ENCODE measurements at regions not wholly inside any gene's neighbourhood (a gene's known extent, or its start where the extent isn't known, plus 50 kb on each side); places are given as distances from the start of the nearest gene placed in this dataset.
"Not testable (repeated sequence)": the region's sequence is repeated elsewhere in the genome, so short reads cannot be mapped to it uniquely, and the experiment has no call there.

DNA sequence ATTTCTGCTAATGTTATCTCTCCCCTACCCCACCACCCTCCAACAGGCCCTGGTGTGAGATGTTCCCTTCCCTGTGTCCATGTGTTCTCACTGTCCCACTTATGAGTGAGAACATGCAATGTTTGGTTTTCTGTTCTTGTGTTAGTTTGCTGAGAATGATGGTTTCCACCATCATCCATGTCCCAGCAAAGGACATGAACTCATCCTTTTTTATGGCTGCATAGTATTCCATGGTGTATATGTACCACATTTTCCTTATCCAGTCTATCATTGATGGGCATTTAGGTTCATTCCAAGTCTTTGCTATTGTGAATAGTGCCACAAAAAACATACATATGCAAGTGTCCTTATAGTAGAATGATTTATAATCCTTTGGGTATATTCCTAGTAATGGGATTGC lies 104.5 kb downstream of the ZNF33B start:
- not testable (repeated sequence) for DNase-seq (ENCODE audit: low read depth in 2 of 2)

DNA sequence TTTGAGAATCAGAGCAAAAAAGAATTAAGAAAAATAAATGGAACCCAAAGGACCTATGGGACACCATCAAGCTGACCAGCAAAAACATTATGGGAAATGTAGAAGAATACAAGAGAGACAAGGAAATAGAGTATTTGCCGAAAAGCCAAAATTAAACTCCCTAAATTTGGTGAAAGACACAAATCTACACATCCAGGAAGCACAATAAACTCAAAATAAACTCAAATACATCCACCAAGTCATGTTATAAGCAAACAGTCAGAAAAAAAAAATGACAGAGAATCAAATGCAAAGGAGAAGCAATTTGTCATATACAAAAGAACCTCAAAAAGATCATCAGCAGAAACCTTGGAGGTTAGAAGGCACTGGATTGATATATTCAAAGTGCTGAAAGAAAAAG lies 105.4 kb downstream of the ZNF33B start:
- DNase-seq (ENCODE audit: low read depth in 2 of 2), result no peak

DNA sequence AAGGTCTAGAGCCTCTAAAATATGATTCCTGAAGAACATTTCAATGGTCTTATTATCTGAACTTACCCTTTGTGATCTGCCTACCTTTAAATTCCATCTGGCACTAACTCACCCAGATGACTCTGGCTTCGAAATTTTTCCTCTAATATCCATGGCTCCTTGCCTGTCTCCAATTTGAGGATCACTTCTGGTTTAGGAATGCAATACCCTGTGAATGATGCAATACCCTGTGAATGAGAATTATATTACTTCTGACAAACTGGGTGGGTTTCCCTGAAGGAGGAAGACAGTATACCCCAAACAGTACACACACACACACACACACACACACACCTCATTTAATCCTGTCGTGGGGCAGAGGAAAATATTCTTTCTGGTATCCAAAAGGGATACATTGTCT lies 115.3 kb downstream of the ZNF33B start:
- DNase-seq (ENCODE audit: low read depth in 2 of 2), result no peak

DNA sequence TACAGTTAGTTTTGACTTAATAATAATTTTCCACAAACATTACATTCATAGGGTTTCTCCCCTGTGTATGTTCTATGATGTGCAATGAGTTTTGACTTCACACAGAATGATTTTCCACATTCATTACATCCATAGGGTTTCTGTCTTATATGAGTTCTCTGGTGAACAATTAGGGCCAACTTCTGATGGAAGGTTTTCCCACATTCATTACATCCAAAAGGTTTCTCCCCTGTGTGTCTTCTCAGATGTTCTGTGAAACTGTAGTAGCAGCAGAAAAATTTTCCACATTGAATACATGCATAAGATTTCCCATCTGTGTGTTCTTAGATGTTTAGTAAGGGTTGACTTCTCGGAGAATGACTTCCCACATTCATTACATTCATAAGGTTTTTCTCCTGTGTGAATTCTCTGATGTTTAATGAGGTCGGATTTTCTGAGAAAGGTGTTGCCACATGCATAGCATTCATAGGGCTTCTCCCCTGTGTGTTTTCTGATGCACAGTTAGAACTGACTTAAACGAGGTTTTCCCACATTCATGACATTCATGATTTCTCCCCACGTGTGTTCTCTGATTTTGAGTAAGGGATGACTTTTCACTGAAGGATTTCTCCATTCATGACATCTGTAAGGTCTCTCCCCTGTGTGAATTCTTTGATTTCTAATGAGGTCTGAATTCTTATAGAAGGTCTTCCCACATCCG lies 118.5 kb downstream of the ZNF33B start:
- DNase-seq (ENCODE audit: low read depth in 2 of 2), result no peak

DNA sequence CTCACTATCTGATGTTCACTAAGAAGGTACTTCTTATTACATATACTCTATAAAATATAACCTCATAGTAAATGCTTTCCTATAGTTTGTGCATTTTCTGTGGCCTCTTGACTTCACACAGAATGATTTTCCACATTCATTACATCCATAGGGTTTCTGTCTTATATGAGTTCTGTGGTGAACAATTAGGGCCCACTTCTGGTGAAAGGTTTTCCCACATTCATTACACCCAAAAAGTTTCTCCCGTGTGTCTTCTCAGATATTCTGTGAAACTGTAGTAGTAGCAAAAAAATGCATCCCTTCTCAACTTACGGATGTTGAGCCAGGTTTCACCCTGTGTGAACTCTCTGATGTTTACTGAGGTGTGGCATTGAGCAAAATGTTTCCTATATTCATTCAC lies 119.3 kb downstream of the ZNF33B start:
- DNase-seq (ENCODE audit: low read depth in 2 of 2), result no peak

DNA sequence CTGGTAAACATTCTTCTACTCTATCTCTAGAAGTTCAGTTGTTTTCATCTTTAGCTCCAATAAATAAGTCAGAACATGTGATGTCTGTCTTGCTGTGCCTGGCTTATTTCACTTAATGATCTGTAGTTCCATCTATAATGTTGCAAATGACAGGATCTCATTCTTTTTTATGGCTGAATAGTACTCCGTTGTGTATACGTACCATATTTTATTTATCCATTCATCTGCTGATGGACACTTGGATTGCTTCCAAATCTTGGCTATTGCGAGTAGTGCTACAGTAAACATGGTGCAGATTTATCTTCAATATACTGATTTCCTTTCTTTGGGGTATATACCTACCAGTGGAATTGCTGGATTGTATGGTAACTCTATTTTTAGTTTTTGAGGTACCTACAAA lies 124.4 kb downstream of the ZNF33B start:
- no peak for DNase-seq (ENCODE audit: low read depth in 2 of 2)

DNA sequence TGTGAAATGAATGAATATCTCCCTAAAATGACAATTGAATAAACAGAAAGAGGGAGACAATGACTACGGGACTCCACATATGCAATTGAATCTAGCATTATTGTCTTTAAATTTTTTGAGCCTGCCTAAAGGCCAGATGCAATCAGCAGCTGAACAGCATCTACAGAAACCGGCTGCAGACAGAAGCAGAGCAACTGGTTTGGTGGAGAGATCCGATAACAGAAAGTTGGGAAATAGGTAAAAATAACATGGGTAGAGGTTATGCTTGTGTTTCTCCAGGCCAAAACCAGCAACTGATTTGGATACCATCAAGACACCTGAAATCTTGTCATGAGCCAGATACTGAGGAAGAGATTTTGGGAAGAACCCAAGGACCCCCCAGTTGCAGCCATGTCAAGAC lies 146.6 kb downstream of the ZNF33B start:
- no peak for DNase-seq (ENCODE audit: low read depth in 2 of 2)

DNA sequence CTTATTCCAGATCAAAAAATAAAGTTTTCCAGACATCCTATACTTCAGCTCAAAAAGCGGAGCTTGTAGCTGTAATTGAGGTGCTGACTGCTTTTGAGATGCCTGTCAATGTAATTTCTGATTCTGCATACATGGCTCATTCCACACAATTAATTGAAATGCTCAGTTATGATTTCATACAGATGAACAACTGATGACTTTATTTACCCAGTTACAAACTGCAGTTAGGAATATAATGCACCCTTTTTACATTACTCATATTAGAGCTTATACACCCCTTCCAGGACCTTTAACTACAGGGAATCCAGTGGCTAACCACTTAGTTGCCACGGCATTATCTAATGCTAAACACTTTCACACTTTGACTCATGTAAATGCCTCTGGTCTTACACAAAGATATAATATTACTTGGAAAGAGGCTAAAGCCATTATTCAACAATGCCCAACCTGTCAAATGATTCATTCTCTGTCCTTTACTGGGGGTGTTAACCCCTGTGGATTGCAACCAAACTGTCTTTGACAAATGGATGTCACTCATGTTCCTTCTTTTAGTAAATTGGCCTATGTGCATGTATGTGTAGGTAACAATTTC lies 147.3 kb downstream of the ZNF33B start:
- no peak for DNase-seq (ENCODE audit: low read depth in 2 of 2)

DNA sequence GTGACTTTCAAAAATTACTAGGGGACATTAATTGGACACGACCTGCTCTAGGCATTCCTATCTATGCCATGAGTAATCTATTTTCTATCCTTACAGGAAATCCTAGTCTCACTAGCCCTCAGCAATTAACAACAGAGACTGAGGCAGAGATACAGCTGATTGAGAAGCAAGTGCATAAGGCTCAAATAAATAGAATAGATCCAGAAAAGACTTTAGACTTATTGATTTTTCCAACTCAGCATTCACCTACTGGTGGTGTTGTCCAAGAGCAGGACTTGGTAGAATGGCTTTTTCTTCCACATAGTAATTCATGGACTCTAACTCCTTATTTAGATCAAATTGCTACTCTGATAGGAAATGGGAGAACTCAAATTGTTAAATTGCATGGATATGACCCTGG lies 148.0 kb downstream of the ZNF33B start:
- no peak for DNase-seq (ENCODE audit: low read depth in 2 of 2)

DNA sequence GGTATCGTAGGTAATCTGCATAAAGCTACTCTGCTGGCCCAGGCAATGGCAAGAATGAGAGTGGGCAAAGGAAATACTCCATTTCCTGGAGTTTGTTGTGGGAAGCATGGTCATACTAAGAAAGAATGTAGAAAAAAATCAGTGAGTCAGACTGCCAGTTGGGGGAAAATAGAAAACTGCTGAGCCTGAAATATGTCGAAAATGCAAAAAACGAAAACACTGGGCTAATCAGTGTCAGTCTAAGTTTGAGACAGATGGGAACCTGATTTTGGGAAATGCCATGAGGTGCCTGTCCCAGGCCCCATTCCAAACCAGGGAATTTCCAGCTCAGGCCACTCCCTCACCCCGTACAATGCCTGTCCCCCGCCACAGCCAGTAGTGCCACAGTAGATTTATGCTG lies 150.0 kb downstream of the ZNF33B start:
- no peak for DNase-seq (ENCODE audit: low read depth in 2 of 2)

DNA sequence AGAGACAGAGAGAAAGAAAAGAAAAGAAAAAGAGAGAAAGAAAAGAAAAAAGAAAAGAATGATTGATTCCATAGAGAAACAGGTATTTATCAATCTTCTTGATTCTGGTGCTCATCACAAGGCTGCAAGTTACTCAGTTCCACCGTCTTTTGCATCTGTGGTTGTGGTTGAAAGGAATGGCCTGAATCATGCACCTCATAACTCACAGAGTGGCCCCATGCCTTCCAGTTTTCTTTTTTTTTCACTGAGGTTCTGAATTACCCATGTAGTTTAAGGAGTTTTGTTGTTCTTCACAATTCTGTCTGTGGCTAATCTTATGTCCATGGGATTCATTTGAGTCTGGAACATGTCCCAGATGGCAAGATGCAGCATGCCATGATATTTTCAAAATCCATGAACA lies 156.0 kb downstream of the ZNF33B start:
- no peak for DNase-seq (ENCODE audit: low read depth in 2 of 2)

DNA sequence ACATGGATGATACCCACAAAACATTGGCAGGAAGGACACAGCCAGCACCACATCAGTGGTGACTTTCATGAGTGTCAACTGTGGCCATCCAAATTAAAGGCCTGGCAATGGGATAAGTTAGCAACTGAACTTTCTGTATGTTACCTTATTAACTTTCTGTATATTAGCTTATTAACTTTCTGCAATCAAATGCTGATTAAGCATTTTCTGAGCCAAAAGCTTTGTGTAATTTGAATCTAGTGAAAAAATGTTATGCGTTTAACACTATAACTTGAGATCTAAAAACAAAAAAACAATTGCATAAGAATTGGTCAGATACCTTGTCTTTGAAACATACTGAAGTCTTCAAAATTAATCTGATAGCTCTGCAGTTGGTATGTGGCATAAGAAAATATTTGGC lies 159.3 kb downstream of the ZNF33B start:
- DNase-seq (ENCODE audit: low read depth in 2 of 2), result no peak

DNA sequence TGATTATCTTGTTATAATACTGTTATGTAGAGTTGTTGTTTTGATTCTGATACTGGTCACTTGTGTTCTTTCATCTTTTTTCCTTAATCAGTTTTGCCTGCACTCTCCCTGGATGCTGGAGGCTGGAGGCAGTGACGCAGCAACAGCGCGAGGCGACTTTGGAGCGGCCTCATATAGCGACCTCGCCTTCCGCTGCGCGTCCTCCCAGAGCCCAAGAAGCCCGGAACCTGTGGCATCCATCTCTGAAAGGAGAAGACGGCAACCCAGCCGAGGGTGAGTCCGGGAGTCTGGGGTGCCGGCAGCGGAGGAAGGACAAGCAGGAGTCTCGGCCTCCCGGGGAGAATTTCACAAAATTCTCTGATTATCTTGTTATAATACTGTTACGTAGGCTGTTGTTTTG lies 161.2 kb downstream of the ZNF33B start:
- no peak for DNase-seq (ENCODE audit: low read depth in 2 of 2)

DNA sequence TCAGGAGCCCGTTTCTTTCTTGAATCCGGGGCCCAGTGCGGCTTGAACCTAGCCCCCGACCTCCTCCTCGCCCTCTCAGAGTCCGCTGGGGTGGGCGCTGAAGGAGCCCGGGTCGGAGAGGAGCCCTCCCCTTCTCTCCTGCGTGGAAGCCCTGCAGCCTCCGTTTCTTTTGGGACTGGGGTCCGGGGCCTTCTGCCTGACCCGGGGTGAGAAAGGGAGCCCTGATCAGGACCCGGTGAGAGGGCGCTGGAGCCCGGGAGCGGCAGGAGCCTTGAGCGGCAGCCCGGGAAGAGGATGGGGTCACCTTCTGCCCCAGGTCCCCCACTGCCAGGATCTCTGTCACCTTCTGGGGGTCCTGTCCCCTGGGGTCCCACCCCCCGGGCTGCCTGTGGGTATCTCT lies 162.3 kb downstream of the ZNF33B start:
- DNase-seq (ENCODE audit: low read depth in 2 of 2), result no peak

DNA sequence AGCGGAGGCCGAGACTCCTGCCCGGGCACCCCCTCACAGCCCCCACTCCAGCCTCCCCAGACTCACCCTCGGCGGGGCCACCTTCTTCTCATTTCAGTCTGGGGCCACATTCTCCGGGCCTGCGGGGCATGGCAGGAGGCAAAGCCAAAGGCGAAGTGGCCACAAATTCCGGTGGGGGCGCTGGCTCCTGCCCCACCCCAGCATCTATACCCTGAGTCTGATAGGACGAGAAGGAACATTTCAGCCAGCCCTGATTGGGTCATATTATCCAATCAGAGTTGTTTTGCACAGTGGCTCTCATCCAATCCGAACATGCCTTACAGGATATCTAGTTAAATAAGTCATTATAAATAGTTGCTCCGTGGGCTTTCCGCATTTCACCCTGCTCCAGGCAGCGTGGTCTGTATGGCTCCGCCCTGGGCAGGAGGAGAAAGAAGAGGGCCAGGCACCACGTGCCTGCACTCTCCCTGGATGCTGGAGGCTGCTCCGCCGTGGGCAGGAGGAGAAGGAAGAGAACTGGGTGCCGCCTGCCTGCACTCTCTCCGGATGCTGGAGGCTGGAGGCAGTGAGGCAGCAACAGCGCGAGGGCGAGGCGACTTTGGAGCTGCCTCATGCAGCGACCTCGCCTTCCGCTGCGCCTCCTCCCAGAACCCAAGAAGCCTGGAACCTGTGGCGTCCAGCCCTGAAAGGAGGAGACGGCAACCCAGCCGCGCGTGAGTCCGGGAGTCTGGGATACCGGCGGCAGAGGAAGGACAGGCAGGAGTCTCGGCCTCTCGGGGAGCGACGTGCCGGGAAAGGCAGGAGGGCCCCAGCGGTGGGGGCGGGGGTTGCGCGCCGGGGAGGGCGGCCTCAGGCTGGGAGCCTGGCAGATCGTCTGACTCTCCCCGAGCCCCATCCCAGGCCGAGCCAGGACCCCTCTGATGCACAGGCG lies 162.9 kb downstream of the ZNF33B start:
- no peak for DNase-seq (ENCODE audit: low read depth in 2 of 2)

DNA sequence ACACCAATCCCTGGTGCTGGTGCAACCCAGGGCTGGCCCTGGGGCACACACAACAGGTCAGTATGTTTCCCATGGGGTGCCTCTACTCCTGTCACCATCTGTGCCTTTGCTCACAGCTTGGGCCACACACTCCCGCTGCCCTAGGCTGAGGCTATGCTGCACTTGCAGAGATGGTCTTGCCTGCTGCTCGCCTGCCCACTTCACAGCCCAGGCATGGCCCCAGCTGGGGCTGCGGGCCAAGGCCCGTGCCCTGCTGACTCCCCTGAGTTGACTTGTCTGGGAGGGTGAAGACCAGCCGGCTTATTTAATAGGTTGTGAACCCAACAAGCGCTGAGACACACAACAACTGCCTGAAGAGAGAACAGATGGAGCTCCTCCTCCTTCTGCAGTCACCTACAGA lies 184.1 kb downstream of the ZNF33B start:
- DNase-seq (ENCODE audit: low read depth in 2 of 2), result no peak

DNA sequence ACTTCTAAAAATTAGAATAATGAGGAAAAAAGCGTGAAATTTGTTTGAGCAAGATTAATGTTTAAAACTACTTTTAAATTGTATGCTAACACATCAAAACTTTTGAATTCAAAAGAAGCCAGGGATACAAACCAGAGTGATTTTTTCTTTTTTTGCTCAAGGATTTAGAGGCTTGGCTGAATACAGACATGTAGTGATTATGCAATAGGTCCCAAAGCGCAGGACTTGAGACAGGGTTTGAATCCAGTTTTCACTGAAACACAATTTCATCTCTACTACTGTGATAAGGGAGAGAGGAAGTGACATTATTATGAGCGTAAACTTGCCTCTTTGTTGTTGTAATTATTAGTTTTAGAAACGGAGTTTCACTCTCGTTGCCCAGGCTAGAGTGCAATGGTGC lies 207.3 kb downstream of the ZNF33B start:
- no peak for DNase-seq (ENCODE audit: low read depth in 2 of 2)

DNA sequence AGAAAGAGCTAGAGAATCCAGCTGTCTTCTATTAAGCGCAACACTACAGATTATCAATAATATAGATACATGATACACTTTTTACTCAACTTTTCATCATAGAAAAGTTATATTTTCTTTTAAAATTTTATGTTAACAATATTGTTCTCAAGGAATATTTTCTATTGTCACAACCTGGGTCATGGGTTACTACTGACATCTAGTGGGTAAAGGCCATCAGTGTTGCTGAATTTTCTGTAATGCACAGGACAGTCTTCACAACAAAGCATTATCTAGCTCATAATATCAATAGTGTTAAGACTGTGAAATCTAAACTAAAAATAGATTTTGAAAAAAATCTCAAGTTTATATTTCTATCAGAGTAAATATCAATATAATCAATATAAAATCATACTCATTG lies 209.8 kb downstream of the ZNF33B start:
- DNase-seq (ENCODE audit: low read depth in 2 of 2), result no peak

DNA sequence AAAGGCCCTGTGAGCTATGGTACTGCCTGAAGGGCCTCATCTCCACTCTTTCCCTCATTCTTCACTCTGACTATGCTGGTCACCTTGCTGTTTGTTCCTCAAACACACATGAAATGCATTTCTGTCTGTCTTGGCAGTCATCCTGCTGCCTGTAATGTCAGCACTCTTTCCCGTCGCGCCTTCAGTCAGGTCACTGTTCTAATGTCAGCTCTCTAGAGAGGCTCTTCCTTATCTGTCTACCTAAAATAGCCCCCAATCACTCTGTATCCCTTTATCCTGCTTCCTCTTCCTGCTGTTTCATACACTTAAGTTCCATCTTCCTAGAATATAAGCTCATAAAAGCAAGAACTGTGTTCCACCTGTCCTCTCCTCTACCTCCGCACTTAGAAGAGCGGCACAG lies 215.5 kb downstream of the ZNF33B start:
- no peak for DNase-seq (ENCODE audit: low read depth in 2 of 2)

DNA sequence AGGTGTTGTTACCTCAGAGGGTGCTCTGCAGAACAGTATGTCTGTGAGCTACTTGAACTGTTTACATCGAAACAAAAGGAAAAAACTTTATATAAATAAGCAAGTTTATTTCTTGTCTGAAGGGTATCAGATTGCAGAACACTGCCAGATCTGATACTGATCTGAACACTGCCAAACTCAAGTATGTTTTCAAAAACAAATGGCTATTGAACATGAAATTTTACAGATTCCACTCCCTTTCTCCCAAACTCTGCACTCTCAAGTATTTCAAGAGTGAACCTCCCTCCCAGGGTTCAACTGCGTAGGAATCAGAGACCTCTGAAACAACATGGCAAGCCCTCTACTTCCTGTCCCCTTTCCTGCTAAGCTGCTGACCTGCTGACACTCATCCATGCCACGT lies 216.6 kb downstream of the ZNF33B start:
- DNase-seq (ENCODE audit: low read depth in 2 of 2), result no peak

DNA sequence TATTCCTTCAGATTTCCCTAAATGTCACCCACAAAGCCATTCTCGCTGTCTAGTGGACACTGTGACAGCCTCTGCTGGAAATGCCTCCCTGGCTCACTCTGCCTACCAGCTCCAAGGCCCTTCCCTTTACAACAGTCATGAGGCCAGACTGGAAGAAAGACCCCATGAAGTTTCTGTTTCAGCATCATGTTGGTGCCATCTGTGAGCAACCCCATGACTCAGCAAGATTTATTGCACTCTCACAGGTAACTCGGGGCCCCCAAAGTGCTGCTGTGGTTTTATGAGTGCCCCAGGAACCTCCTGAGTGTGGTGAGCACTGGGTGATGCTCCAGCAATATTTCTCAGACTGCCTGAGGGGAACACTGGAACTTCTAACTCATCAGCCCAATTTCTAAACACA lies 218.6 kb downstream of the ZNF33B start:
- no peak for DNase-seq (ENCODE audit: low read depth in 2 of 2)

DNA sequence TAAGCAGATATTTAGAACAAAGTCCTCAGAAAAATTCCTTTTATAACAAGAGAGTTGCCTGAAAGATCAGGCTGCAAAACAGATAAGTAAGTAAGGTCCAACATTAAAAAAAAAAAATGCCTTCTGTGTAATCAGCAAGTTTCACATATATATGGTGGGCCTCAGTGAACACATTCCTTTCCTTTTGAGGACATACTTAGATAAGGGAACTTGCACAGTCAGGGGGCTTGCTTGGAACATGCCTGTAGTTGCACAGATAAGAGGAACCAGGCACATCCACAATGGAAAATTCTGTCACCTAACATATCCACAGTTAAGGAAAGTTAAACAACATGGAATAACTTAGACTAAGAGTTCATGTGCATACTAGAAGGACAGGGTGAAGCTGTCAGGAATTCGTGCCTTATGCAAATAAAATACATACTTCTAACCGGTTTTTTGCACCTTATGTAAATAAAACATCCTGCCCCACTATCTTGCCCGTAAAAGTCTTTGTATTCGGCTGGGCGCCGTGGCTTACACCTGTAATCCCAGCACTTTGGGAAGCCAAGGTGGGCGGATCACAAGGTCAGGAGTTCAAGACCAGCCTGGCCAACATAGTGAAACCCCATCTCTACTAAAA lies 257.3 kb downstream of the ZNF33B start:
- no peak for DNase-seq (ENCODE audit: low read depth in 2 of 2)
